DND-41 (cell line): ENCODE measurements at regions not wholly inside any gene's neighbourhood (a gene's known extent, or its start where the extent isn't known, plus 50 kb on each side); places are given as distances from the start of the nearest gene placed in this dataset.

ENCODE experiments used
- ATAC-seq: fragments of 200-7000 bp; cut with Tn5 transposase; 3 replicates; pipeline ENCODE4 v1.9.1; 2021; ENCODE audit warnings: low read depth; ENCODE audit not compliant: insufficient read depth
- DNase-seq: peaks from one replicate; pipeline ENCODE4 v3.0.0-alpha.2; 2020
- H2AFZ ChIP-seq: 2 replicates; pipeline ENCODE4 v1.6.0; 2012; ENCODE audit warnings: low read depth, low read length
- H3K27ac ChIP-seq: 2 replicates; pipeline ENCODE4 v1.5.1; 2012; ENCODE audit warnings: low read length, inconsistent platforms
- H3K27me3 ChIP-seq: fragments of 200-600 bp; sonication (generic); 2 replicates; pipeline ENCODE4 v1.6.0; 2012; ENCODE audit warnings: low read length, mild to moderate bottlenecking, inconsistent platforms; ENCODE audit not compliant: insufficient read depth, poor library complexity
- H3K36me3 ChIP-seq: 2 replicates; pipeline ENCODE4 v1.5.1; 2012; ENCODE audit warnings: low read length, inconsistent platforms; ENCODE audit not compliant: insufficient read depth
- H3K4me1 ChIP-seq: 2 replicates; pipeline ENCODE4 v1.5.1; 2012; ENCODE audit warnings: mild to moderate bottlenecking, low read length; ENCODE audit not compliant: insufficient read depth
- H3K4me2 ChIP-seq: 2 replicates; pipeline ENCODE4 v1.6.0; 2012; ENCODE audit warnings: mild to moderate bottlenecking, moderate library complexity, low read length, inconsistent platforms; ENCODE audit not compliant: insufficient read depth
- H3K4me3 ChIP-seq, 2 experiments: fragments of 200-600 bp in 1 of 2; shearing (Covaris generic) in 1 of 2; 2 replicates each; pipeline ENCODE4 v1.5.1; 2012 to 2016; ENCODE audit warnings: inconsistent platforms in 2 of 2, low read length in 2 of 2, mild to moderate bottlenecking in 2 of 2, low read depth in 1 of 2, moderate library complexity in 1 of 2
- H3K79me2 ChIP-seq: 2 replicates; pipeline ENCODE4 v1.6.0; 2012; ENCODE audit warnings: low read length, inconsistent platforms; ENCODE audit not compliant: insufficient read depth
- H3K9ac ChIP-seq: 2 replicates; pipeline ENCODE4 v1.6.0; 2012; ENCODE audit warnings: low read depth, mild to moderate bottlenecking, inconsistent platforms, low read length, moderate library complexity
- H3K9me3 ChIP-seq: 2 replicates; pipeline ENCODE4 v1.5.1; 2012; ENCODE audit warnings: low read length, moderate library complexity, mild to moderate bottlenecking, inconsistent platforms; ENCODE audit not compliant: insufficient read depth, severe bottlenecking
- H4K20me1 ChIP-seq: 2 replicates; pipeline ENCODE4 v1.6.0; 2012; ENCODE audit warnings: low read length; ENCODE audit not compliant: insufficient read depth
- EZH2 ChIP-seq: IDR thresholded peaks from 3 replicates; pipeline ENCODE4 v1.6.1; 2012; ENCODE audit warnings: borderline replicate concordance, low read depth, mild to moderate bottlenecking, moderate library complexity, low read length, inconsistent platforms; ENCODE audit not compliant: severe bottlenecking
- TF ChIP-seq, protein P1 (sequence below): IDR thresholded peaks from 2 replicates; pipeline ENCODE4 v1.5.1; 2012; ENCODE audit warnings: borderline replicate concordance, low read length, moderate library complexity, mild to moderate bottlenecking; ENCODE audit not compliant: poor library complexity, severe bottlenecking; ENCODE audit errors: extremely low read depth

DNA sequence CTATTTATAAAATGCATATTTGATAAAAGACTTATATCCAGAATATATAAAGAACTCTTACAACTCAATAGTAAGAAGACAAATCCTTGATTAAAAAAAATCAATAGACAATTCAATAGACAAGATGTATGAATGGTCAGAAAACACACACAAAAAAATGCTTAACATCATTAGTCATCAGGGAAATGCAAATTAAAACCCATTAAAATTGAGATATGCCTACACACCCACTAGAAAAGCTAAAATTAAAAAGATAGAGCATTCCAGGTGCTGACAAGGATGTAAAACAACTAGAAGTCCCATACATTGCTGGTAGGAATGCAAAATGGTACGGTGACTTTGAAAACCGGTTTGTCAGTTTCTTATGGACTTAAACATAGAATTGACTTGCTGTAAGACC is 127.1 kb downstream of the TFAP2B start:
- Histone ChIP-seq H3K27me3 (no peaks in the 10 kb centered on the region), H3K4me1 (no peaks in the 10 kb centered on the region), H3K4me2 (no peak overlapping the region), H3K9ac (no peak overlapping the region), H3K36me3 (no peaks in the 10 kb centered on the region), H3K27ac (no peak overlapping the region), H3K79me2 (no peaks in the 10 kb centered on the region), H3K4me3 (no peak overlapping the region), H4K20me1 (no peaks in the 10 kb centered on the region), H2AFZ (no peak overlapping the region), H3K9me3 (no peaks in the 10 kb centered on the region)
- no peak for TF ChIP-seq EZH2
- TF ChIP-seq, protein P1, sequence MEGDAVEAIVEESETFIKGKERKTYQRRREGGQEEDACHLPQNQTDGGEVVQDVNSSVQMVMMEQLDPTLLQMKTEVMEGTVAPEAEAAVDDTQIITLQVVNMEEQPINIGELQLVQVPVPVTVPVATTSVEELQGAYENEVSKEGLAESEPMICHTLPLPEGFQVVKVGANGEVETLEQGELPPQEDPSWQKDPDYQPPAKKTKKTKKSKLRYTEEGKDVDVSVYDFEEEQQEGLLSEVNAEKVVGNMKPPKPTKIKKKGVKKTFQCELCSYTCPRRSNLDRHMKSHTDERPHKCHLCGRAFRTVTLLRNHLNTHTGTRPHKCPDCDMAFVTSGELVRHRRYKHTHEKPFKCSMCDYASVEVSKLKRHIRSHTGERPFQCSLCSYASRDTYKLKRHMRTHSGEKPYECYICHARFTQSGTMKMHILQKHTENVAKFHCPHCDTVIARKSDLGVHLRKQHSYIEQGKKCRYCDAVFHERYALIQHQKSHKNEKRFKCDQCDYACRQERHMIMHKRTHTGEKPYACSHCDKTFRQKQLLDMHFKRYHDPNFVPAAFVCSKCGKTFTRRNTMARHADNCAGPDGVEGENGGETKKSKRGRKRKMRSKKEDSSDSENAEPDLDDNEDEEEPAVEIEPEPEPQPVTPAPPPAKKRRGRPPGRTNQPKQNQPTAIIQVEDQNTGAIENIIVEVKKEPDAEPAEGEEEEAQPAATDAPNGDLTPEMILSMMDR: no peak
- DNase-seq (no peak), ATAC-seq (no peak)

DNA sequence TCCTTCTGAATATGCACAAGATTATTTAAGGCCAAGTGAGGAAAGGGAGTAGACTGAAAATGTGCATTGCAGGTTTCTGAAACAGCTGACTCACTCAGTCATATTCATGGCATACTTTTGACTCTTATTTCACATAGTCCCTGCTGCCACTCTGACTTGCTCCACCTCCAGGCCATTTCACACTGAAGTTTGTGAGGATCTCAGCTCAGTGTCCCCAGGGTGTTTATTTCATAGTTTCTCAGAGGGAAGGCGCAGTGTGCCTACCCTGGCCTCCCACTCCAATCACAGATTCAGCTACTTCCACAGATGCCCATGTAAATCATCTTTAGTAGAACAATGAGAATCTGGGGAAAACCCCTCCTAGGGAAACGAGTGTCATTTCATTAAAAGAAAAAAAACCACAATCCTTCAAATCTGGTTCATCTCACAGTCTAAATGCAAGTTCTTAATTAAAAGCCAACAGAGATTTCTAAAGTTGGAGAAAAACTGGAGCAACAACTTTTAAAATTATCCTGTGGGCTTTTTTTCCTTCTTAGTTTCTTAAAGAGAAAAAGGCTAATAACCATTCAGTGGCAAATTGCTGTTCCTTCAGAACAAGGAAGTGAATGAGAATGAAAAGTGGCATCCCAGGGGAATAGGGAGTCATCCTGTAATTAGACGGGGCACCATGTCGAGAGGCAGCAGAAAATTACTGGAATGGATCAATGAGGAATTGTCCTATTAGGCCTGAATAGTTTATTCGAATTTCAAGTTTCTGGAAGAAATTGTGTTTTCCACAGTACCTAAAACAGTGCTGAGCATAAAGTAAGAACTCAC is 133.6 kb downstream of the TFAP2B start:
- TF ChIP-seq, protein P1: no peak
- no peak for TF ChIP-seq EZH2
- Histone ChIP-seq H3K9me3 (no peaks in the 10 kb centered on the region), H3K4me1 (no peaks in the 10 kb centered on the region), H3K4me3 (no peak overlapping the region), H3K27me3 (no peaks in the 10 kb centered on the region), H2AFZ (no peak overlapping the region), H3K27ac (no peak overlapping the region), H3K4me2 (no peak overlapping the region), H3K9ac (no peak overlapping the region), H3K79me2 (no peaks in the 10 kb centered on the region), H4K20me1 (no peaks in the 10 kb centered on the region), H3K36me3 (no peaks in the 10 kb centered on the region)
- no peak for ATAC-seq
- DNase-seq: no peak

DNA sequence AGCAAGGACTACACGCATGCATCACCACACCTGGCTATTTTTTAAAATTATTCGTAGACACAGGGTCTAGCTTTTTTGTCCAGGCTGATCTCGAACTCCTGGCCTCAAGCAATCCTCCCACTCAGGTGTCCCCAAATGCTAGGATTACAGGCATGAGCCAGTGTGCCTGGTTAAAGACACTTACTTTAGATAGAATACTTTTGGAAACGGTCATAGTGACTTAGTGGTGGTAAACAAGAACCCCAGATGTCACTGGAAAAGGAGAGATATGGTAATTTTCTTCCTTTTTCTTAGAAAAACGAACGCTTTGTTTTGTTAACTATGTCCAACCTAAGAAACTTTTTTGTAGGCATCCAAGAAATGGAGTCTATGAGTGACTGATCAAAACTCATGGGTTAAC is 137.3 kb downstream of the TFAP2B start:
- no peaks in the 10 kb centered on the region for H3K36me3 ChIP-seq
- no peak overlapping the region for H3K27ac ChIP-seq
- no peaks in the 10 kb centered on the region for H4K20me1 ChIP-seq
- H3K79me2 ChIP-seq: no peaks in the 10 kb centered on the region
- H2AFZ ChIP-seq: no peak overlapping the region
- no peaks in the 10 kb centered on the region for H3K4me1 ChIP-seq
- ATAC-seq (no peak), DNase-seq (no peak)
- no peaks in the 10 kb centered on the region for H3K27me3 ChIP-seq
- H3K4me3 ChIP-seq: no peak overlapping the region
- no peak overlapping the region for H3K9ac ChIP-seq
- H3K4me2 ChIP-seq: no peak overlapping the region
- no peaks in the 10 kb centered on the region for H3K9me3 ChIP-seq
- TF ChIP-seq EZH2: no peak
- TF ChIP-seq, protein P1: no peak
